A549 (cell line): ENCODE measurements at regions not wholly inside any gene's neighbourhood (a gene's known extent, or its start where the extent isn't known, plus 50 kb on each side); places are given as distances from the start of the nearest gene placed in this dataset.

Source experiments
- ATAC-seq, 2 experiments: fragments of 200-7000 bp in 1 of 2; fragments of >200 bp in 1 of 2; cut with Nextera tagmentation in 1 of 2; cut with Tn5 transposase in 1 of 2; 3 replicates each; pipeline versions ENCODE4 v1.8.0 to v1.9.1; 2018 to 2020; ENCODE audit warnings: mild to moderate bottlenecking in 1 of 2, moderate library complexity in 1 of 2
- CTCF ChIA-PET: fragments of 300-600 bp; sonication (Branson Sonifier 250); formaldehyde crosslinking; extraction: SDS; loops from one replicate; lab custom pipeline; 2021; ENCODE audit warnings: antibody characterized with exemption, inconsistent platforms; lab: Yijun Ruan, JAX
- POLR2A ChIA-PET: fragments of 350-600 bp; formaldehyde crosslinking; extraction: SDS; loops from one replicate; lab custom pipeline; 2021; ENCODE audit warnings: antibody characterized with exemption, inconsistent platforms; lab: Yijun Ruan, JAX
- DNase-seq, 2 experiments: peaks; one replicate each; pipeline versions ENCODE4 v3.0.0 to v3.0.0-alpha.2; 2011 to 2016; ENCODE audit warnings: low read depth in 1 of 2, low spot score in 1 of 2
- FAIRE-seq: peaks from 2 replicates; lab custom pipeline; 2011; peaks lifted over from hg19 to GRCh38; lab: Jason Lieb, UNC
- H3K27ac ChIP-seq, 2 experiments: fragments of >200 bp; sonication (Bioruptor Twin); formaldehyde crosslinking; 3 replicates each; pipeline ENCODE4 v1.5.1; 2016 to 2017
- H3K4me1 ChIP-seq: fragments of >200 bp; sonication (Bioruptor Twin); formaldehyde crosslinking; 3 replicates; pipeline ENCODE4 v1.6.1; 2016
- H3K4me2 ChIP-seq: fragments of >200 bp; sonication (Bioruptor Twin); formaldehyde crosslinking; 3 replicates; pipeline ENCODE4 v1.6.1; 2016
- H3K4me3 ChIP-seq: fragments of >200 bp; sonication (Bioruptor Twin); formaldehyde crosslinking; 3 replicates; pipeline ENCODE4 v1.5.1; 2016
- H3K9me3 ChIP-seq: fragments of >200 bp; sonication (Bioruptor Twin); formaldehyde crosslinking; 3 replicates; pipeline ENCODE4 v1.6.1; 2016
- CEBPB ChIP-seq, 2 experiments: fragments of >200 bp in 1 of 2; sonication (Bioruptor Twin) in 1 of 2; formaldehyde crosslinking in 1 of 2; IDR thresholded peaks; 2 replicates each; pipeline ENCODE4 v1.6.1; 2012 to 2016
- CHD2 ChIP-seq: fragments of 150-350 bp; IDR thresholded peaks from 2 replicates; pipeline ENCODE4 v1.6.1; 2014; ENCODE audit warnings: low read length; ENCODE audit not compliant: partially characterized antibody
- E2F6 ChIP-seq: IDR thresholded peaks from 2 replicates; pipeline ENCODE4 v1.6.1; 2012; ENCODE audit warnings: low read depth, borderline replicate concordance
- EP300 ChIP-seq, 2 experiments: fragments of >200 bp; sonication (Bioruptor Twin); formaldehyde crosslinking; IDR thresholded peaks; 2 replicates in 1 of 2; 3 replicates in 1 of 2; pipeline ENCODE4 v1.6.1; 2016 to 2017
- ESRRA ChIP-seq: fragments of 150-350 bp; IDR thresholded peaks from 2 replicates; pipeline ENCODE4 v1.6.1; 2014; ENCODE audit warnings: mild to moderate bottlenecking, low read length, borderline replicate concordance
- FOSL2 ChIP-seq, 2 experiments: fragments of 450-650 bp in 1 of 2; fragments of >200 bp in 1 of 2; sonication (Bioruptor Twin) in 1 of 2; formaldehyde crosslinking; IDR thresholded peaks; 2 replicates each; pipeline versions ENCODE4 v1.5.0 to v1.6.1; 2016 to 2020; ENCODE audit warnings: mild to moderate bottlenecking in 1 of 2, moderate library complexity in 1 of 2
- FOXS1 ChIP-seq: fragments of 250-450 bp; sonication (Bioruptor Pico); IDR thresholded peaks from 2 replicates; pipeline ENCODE4 v1.5.0; 2020; ENCODE audit warnings: mild to moderate bottlenecking, moderate library complexity
- GATA3 ChIP-seq: IDR thresholded peaks from 2 replicates; pipeline ENCODE4 v1.6.1; 2012; ENCODE audit warnings: borderline replicate concordance
- HDAC2 ChIP-seq: fragments of 200-600 bp; sonication (generic); IDR thresholded peaks from 2 replicates; pipeline ENCODE4 v1.6.1; 2016
- HOXB13 ChIP-seq: fragments of 250-450 bp; sonication (Bioruptor Pico); IDR thresholded peaks from 2 replicates; pipeline ENCODE4 v1.5.0; 2020; ENCODE audit warnings: low read depth, mild to moderate bottlenecking, moderate library complexity
- JUN ChIP-seq, 2 experiments: fragments of >200 bp; sonication (Bioruptor Twin); formaldehyde crosslinking; IDR thresholded peaks; 2 replicates in 1 of 2; 3 replicates in 1 of 2; pipeline ENCODE4 v1.6.1; 2016 to 2017
- KDM5A ChIP-seq: fragments of 200-600 bp; sonication (generic); IDR thresholded peaks from 2 replicates; pipeline ENCODE4 v1.6.1; 2016; ENCODE audit warnings: antibody characterized with exemption, mild to moderate bottlenecking
- NFE2L2 ChIP-seq: fragments of 150-350 bp; conservative IDR thresholded peaks from 2 replicates; pipeline ENCODE4 v1.6.1; 2014; ENCODE audit warnings: low read length
- NPAS2 ChIP-seq: fragments of 250-450 bp; sonication (Bioruptor Pico); IDR thresholded peaks from 2 replicates; pipeline ENCODE4 v1.8.0; 2022; ENCODE audit warnings: mild to moderate bottlenecking, moderate library complexity, borderline replicate concordance
- NR3C1 ChIP-seq: fragments of >200 bp; sonication (Bioruptor Twin); formaldehyde crosslinking; IDR thresholded peaks from 3 replicates; pipeline ENCODE4 v1.6.1; 2017
- PHF8 ChIP-seq: fragments of 200-600 bp; sonication (generic); IDR thresholded peaks from 2 replicates; pipeline ENCODE4 v1.6.1; 2016; ENCODE audit warnings: low read depth, mild to moderate bottlenecking, antibody characterized with exemption, moderate library complexity, borderline replicate concordance
- POLR2AphosphoS2 ChIP-seq: conservative IDR thresholded peaks from 2 replicates; pipeline ENCODE4 v1.6.1; 2012; ENCODE audit warnings: low read length, improper control_type of control experiment, inconsistent platforms
- REST ChIP-seq: fragments of 200-600 bp; sonication (generic); IDR thresholded peaks from 2 replicates; pipeline ENCODE4 v1.6.1; 2016; ENCODE audit warnings: antibody characterized with exemption, mild to moderate bottlenecking, moderate library complexity
- RNF2 ChIP-seq: fragments of 200-600 bp; sonication (generic); IDR thresholded peaks from 2 replicates; pipeline ENCODE4 v1.6.1; 2016; ENCODE audit warnings: low read depth, mild to moderate bottlenecking, antibody characterized with exemption, moderate library complexity, borderline replicate concordance
- SMC3 ChIP-seq: fragments of >200 bp; sonication (Bioruptor Twin); formaldehyde crosslinking; IDR thresholded peaks from 3 replicates; pipeline ENCODE4 v1.6.1; 2018; ENCODE audit warnings: inconsistent platforms
- SREBF2 ChIP-seq: fragments of 450-650 bp; IDR thresholded peaks from 2 replicates; pipeline ENCODE4 v1.6.1; 2014; ENCODE audit warnings: mild to moderate bottlenecking, moderate library complexity
- USF2 ChIP-seq: fragments of 450-650 bp; IDR thresholded peaks from 2 replicates; pipeline ENCODE4 v1.6.1; 2014; ENCODE audit warnings: antibody characterized with exemption
- ZC3H11A ChIP-seq: fragments of 450-650 bp; IDR thresholded peaks from 2 replicates; pipeline ENCODE4 v1.6.1; 2014; ENCODE audit warnings: antibody characterized with exemption, mild to moderate bottlenecking
- ZFP36 ChIP-seq: fragments of 450-650 bp; IDR thresholded peaks from 2 replicates; pipeline ENCODE4 v1.6.1; 2014; ENCODE audit warnings: borderline replicate concordance; ENCODE audit not compliant: partially characterized antibody
- WGBS: methylation state at CpG from one replicate; pipeline ENCODE4 v1.1.6; 2017; ENCODE audit errors: missing lambda C conversion rate; 5-methylcytosine and 5-hydroxymethylcytosine counted together
- TF ChIP-seq, protein P1 (sequence below): fragments of 250-450 bp; sonication (Bioruptor Pico); IDR thresholded peaks from 2 replicates; pipeline ENCODE4 v1.5.0; 2020; ENCODE audit warnings: low read depth, mild to moderate bottlenecking, moderate library complexity
- TF ChIP-seq, protein P2 (sequence below): IDR thresholded peaks from 2 replicates; pipeline ENCODE4 v1.6.1; 2012

DNA sequence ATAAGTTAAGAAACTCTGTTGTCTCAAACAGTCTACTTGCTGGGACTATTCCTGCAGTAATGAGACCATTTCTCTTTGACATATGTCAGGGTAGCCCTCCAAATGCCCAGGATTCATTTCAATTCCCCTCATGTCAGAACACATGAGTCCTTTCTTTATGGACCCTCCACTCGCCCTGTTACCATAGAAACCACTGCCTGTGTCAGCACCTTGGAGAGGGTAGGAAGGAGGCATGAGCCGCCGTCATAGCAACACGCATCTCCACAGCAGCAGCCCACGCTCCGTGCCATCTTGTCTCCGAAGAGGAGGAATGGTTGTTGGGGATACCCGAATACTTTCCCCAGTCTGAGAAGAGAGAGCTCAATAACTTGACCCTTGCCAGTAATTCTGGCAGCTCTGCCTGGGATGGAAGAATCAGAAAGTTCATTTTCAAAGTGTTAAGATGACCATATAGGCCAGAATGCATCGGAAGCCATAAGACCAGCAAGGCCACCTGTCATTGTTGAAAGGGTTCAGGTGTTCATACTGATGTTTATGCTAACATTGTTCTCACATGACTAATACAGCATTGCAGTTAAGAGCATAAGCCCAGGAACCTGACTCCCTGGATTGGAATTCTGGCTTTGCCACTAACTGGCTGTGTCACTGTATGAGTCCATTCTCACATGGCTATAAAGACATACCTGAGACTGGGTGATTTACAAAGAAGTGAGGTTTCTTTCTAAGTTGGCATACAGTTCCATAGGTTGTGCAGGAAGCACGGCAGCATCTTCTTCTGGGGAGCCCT, 141.3 kb downstream of the ABCC12 start:
- CTCF ChIA-PET = no interaction called here
- Histone ChIP-seq H3K4me2 (no peak overlapping the region), H3K4me1 (no peaks in the 10 kb centered on the region), H3K9me3 (no peaks in the 10 kb centered on the region), H3K4me3 (no peak overlapping the region), H3K27ac (no peak overlapping the region)
- FAIRE-seq (no peak), ATAC-seq (peak in 1 of 2 experiments; percentile 34; a peak in 2 of 6 replicates), DNase-seq (peak; percentile 12 to 15)
- POLR2A ChIA-PET = no interaction called here
- TF ChIP-seq JUN (IDR thresholded peaks at IDR 0.05) (no peak), KDM5A (no peak), SREBF2 (no peak), NPAS2 (CRISPR knock-in tag) (no peak), HDAC2 (no peak), USF2 (no peak), REST (peak; percentile 56; the same call in 1 of the 2 replicates), FOSL2 (IDR thresholded peaks at IDR 0.05) (no peak), FOSL2 (CRISPR knock-in tag; IDR thresholded peaks at IDR 0.05) (peak; percentile 16; the same call in 1 of the 2 replicates), E2F6 (no peak), NFE2L2 (no peak), SMC3 (no peak)
- TF ChIP-seq, protein P1, sequence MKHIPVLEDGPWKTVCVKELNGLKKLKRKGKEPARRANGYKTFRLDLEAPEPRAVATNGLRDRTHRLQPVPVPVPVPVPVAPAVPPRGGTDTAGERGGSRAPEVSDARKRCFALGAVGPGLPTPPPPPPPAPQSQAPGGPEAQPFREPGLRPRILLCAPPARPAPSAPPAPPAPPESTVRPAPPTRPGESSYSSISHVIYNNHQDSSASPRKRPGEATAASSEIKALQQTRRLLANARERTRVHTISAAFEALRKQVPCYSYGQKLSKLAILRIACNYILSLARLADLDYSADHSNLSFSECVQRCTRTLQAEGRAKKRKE = no peak
- WGBS = 71% methylated on average over 10 of the region's 10 CpGs

GRCh38 chr16:48013491-48013901, 142.3 kb downstream of the ABCC12 start:
- Histone ChIP-seq H3K27ac (no peak overlapping the region), H3K4me1 (no peaks in the 10 kb centered on the region), H3K4me3 (no peak overlapping the region), H3K4me2 (no peak overlapping the region), H3K9me3 (no peaks in the 10 kb centered on the region)
- FAIRE-seq (no peak), ATAC-seq (no peak), DNase-seq (no peak)
- CTCF ChIA-PET = no interaction called here
- POLR2A ChIA-PET = no interaction called here
- 39% methylated on average over 6 of the region's 6 CpGs for WGBS
- no peak for TF ChIP-seq CEBPB (IDR thresholded peaks at IDR 0.05)
- no peak for TF ChIP-seq FOXS1
- TF ChIP-seq ZC3H11A = no peak
- TF ChIP-seq ZFP36 = no peak
- TF ChIP-seq HDAC2 = no peak
- TF ChIP-seq NR3C1 = no peak
- TF ChIP-seq EP300 (IDR thresholded peaks at IDR 0.05) = no peak
- TF ChIP-seq ESRRA = no peak
- TF ChIP-seq NFE2L2 = no peak
- no peak for TF ChIP-seq HOXB13 (CRISPR knock-in tag)
- TF ChIP-seq, protein P2, sequence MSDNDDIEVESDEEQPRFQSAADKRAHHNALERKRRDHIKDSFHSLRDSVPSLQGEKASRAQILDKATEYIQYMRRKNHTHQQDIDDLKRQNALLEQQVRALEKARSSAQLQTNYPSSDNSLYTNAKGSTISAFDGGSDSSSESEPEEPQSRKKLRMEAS = no peak
- TF ChIP-seq SMC3 = no peak
- TF ChIP-seq RNF2 = no peak
- no peak for TF ChIP-seq GATA3
- TF ChIP-seq POLR2AphosphoS2 = no peak
- TF ChIP-seq PHF8 = no peak
- no peak for TF ChIP-seq CHD2
